ENCODE measurements at regions not wholly inside any gene's neighbourhood (a gene's known extent, or its start where the extent isn't known, plus 50 kb on each side); places are given as distances from the start of the nearest gene placed in this dataset.

DNA sequence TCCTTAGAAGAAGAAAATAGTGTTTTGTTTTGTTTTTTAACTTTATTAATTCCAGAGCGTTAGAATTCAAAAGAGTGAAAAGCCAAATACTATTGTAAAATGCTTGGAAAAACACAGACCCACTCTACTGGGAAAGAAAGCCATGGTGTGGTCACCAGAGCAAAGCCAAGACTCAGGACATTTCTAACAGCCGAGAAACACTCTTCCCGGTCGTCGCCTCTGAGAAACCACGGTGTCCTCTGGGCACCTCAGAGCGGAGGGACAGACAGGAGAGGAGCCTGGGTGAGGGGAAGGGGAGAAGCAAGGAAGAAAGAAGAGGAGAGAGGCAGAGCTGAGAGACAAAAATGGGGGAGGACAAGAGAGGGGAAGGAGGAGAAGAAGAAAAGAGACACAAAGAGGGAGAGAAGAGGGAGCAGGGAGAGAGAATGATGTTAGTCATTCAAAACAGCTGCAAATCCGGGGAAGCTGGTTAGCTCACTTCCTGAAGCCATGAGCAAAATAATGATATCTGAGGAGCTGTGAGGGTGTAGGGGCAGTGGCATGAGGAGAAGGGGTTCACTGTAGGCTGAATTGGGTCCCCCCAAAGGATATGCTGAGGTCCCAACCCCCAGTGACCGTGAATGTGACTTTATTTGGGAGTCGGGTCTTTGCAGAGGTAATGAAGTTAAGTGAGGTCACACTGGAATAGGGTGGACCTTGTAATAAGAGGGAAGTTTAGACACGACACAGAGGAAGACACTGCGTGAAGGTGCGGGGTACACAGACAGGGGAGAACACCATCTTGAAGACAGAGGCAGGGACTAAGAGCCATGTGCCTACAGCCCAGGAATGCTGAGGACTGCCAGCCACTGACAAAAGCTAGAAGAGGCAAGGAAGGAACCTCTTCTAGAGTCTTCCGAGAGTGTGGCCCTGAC is 58.2 kb upstream of the DMRTB1 start:
- no peak for TF ChIP-seq GABPA (IDR thresholded peaks at IDR 0.05; ENCODE audit: low read depth)
- TF ChIP-seq, protein P1, sequence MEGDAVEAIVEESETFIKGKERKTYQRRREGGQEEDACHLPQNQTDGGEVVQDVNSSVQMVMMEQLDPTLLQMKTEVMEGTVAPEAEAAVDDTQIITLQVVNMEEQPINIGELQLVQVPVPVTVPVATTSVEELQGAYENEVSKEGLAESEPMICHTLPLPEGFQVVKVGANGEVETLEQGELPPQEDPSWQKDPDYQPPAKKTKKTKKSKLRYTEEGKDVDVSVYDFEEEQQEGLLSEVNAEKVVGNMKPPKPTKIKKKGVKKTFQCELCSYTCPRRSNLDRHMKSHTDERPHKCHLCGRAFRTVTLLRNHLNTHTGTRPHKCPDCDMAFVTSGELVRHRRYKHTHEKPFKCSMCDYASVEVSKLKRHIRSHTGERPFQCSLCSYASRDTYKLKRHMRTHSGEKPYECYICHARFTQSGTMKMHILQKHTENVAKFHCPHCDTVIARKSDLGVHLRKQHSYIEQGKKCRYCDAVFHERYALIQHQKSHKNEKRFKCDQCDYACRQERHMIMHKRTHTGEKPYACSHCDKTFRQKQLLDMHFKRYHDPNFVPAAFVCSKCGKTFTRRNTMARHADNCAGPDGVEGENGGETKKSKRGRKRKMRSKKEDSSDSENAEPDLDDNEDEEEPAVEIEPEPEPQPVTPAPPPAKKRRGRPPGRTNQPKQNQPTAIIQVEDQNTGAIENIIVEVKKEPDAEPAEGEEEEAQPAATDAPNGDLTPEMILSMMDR (IDR thresholded peaks at IDR 0.05; ENCODE audit: insufficient read depth, low read length) = no peak

Measured in HL-60 (cell line).